ENCODE measurements at regions not wholly inside any gene's neighbourhood (a gene's known extent, or its start where the extent isn't known, plus 50 kb on each side); places are given as distances from the start of the nearest gene placed in this dataset.
"Not testable (repeated sequence)": the region's sequence is repeated elsewhere in the genome, so short reads cannot be mapped to it uniquely, and the experiment has no call there.

GRCh38 chr16:35754391-35755369, 2295.3 kb downstream of the TP53TG3F start:
- no peak for DNase-seq

GRCh38 chr16:35788381-35788780, 2329.0 kb downstream of the TP53TG3F start:
- no peak for DNase-seq

- no peak for DNase-seq
Observed at GRCh38 chr16:35792516-35793285, 2333.3 kb downstream of the TP53TG3F start.

- no peak for DNase-seq
Observed at GRCh38 chr16:35793601-35794000, 2334.2 kb downstream of the TP53TG3F start.

GRCh38 chr16:35794896-35795295, 2335.5 kb downstream of the TP53TG3F start:
- DNase-seq, result no peak

GRCh38 chr16:35795361-35796029, 2336.1 kb downstream of the TP53TG3F start:
- no peak for DNase-seq

- DNase-seq, result no peak
Observed at GRCh38 chr16:35797811-35798210, 2338.4 kb downstream of the TP53TG3F start.

GRCh38 chr16:35798885-35799426, 2339.5 kb downstream of the TP53TG3F start:
- DNase-seq, result no peak

- DNase-seq, result not testable (repeated sequence)
Observed at GRCh38 chr16:35804465-35804864, 2345.1 kb downstream of the TP53TG3F start.

GRCh38 chr16:35823342-35823741, 2363.9 kb downstream of the TP53TG3F start:
- DNase-seq, result no peak

- DNase-seq, result no peak
Observed at GRCh38 chr16:35841632-35842031, 2382.2 kb downstream of the TP53TG3F start.

- peak; percentile 7 to 16 for DNase-seq
Observed at GRCh38 chr16:35862242-35862641, 2402.8 kb downstream of the TP53TG3F start.

- DNase-seq, result no peak
Observed at GRCh38 chr16:35868630-35869029, 2409.2 kb downstream of the TP53TG3F start.

GRCh38 chr16:35873472-35873871, 2414.1 kb downstream of the TP53TG3F start:
- DNase-seq, result no peak

GRCh38 chr16:35881654-35882053, 2422.2 kb downstream of the TP53TG3F start:
- DNase-seq, result no peak

- no peak for DNase-seq
Observed at GRCh38 chr16:35906440-35906839, 2447.0 kb downstream of the TP53TG3F start.

GRCh38 chr16:35908152-35908551, 2448.7 kb downstream of the TP53TG3F start:
- DNase-seq, result no peak

GRCh38 chr16:35908942-35909341, 2449.5 kb downstream of the TP53TG3F start:
- DNase-seq, result peak; percentile 27 to 39

GRCh38 chr16:35909351-35909954, 2450.0 kb downstream of the TP53TG3F start:
- no peak for DNase-seq

GRCh38 chr16:35910409-35910808, 2451.0 kb downstream of the TP53TG3F start:
- DNase-seq, result no peak

GRCh38 chr16:35911899-35912298, 2452.5 kb downstream of the TP53TG3F start:
- DNase-seq, result no peak

GRCh38 chr16:35931722-35932121, 2472.3 kb downstream of the TP53TG3F start:
- no peak for DNase-seq

All from Kasumi-1 (cell line).